ENCODE measurements at regions not wholly inside any gene's neighbourhood (a gene's known extent, or its start where the extent isn't known, plus 50 kb on each side); places are given as distances from the start of the nearest gene placed in this dataset.
"Not testable (repeated sequence)": the region's sequence is repeated elsewhere in the genome, so short reads cannot be mapped to it uniquely, and the experiment has no call there.

DNA sequence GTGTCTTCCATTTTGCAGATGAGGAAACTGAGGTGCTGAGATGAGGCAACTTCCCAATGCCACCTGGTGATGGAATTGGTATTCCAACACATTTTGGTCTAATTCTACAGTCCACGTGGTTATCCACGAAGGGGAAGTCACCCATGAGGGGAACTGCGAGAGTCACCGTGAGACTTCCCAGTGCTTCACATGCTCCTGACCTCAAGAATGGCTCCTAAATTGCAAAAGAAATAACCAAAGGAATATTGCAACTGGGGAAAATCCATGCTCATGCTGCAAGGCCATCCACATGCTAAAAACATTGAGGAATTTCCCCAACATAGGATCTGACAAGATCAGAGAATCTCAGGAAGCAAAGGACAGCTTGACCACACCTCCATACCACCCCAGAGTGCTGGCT is 153.9 kb downstream of the HS3ST3B1 start:
- DNase-seq = no peak

DNA sequence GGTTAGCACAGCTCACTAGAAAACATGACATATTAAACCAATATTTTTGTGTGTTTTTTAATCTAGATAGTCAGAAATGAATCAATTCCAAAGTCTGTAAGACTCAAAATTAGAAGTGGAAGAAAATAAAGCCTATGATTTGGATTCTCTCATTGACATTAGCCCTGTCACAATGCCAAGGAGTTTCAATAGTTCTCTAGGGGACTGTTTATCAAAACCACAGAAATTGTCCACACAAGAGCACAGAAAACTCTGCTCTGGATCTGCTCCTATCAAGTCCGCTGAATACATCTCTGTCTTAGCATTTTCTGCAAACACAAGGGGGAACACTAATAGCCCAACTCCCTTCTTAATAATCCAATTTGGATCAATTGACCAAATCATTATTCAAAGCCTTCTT is 152.0 kb downstream of the HS3ST3B1 start:
- no peak for DNase-seq

DNA sequence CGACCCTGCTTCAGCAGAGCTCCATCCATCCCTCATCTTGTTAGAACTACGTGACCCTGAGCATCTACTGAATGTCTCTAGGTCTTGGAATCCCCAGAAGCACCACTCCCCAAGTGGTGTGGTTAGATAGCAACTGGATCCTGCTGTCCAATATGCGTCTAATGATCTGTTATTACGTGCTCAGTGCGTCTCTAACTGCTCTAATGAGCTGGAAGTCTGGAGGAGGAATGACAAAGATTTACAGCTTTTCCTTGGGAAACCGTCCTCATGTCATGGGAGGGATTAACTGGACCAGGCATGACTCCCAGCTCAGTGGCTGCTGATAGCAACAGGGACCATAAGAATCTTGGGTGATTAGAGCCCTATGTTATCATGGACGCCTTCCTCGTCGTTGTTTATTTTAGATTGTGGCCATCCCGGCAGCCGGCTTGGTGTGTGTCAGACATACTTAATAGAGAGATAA is 150.9 kb downstream of the HS3ST3B1 start:
- no peak for DNase-seq

DNA sequence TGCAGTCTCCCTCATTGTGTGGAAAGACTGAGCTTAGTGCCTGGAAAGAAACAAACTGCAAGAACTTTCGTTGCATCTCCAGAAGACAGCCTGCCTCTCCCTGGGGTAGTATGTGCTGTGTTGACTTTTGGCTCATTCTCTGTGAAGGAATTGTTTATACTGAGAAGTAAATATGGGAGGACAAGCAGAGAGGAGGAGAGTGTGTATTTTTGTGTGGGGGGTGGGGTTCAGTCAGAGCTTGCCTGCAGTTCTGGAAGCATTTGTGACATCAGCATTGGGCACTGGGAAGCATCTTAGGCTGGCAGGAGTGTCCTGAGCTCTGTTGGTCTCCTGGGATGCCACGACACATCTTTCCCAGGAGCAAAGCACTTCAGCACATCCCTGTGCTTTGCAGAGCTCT is 147.9 kb downstream of the HS3ST3B1 start:
- no peak for DNase-seq

DNA sequence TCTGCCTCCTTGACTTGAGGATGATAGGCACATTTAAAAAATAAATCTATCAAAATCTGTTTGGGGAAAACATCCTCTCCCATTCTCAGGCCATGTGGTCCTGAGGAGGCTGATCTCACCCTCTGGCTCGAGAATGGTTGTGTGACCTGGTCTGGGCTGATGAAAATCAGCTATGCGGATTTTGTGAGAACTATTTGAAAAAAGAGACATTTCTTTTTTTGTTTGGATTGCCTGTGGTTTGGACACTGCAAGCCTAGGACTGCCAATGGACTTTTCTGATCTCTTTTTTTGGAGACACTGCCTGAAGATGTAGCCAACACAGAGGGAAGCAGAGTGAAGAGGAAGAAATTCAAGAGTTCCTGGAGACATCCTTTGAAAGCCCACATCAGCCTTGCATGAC is 145.9 kb downstream of the HS3ST3B1 start:
- DNase-seq = no peak

DNA sequence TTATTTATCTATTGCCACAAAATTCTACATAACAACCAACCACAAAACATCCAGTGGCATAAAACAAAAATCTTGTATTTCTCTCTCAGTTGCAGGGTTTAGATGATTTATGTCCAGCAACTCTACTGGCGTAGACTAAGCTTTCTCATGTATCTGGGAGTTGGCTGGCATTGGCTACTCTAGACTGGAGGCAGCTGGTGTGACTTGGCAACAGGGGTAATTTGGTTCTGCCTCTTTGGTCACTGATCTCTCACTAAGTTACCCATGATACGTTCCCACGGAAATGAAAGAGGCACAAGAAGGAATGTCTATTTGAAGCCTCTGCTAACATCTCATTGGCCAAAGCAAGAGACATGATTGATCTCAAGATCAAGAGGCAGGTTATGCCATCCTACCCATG is 144.0 kb downstream of the HS3ST3B1 start:
- DNase-seq = no peak

DNA sequence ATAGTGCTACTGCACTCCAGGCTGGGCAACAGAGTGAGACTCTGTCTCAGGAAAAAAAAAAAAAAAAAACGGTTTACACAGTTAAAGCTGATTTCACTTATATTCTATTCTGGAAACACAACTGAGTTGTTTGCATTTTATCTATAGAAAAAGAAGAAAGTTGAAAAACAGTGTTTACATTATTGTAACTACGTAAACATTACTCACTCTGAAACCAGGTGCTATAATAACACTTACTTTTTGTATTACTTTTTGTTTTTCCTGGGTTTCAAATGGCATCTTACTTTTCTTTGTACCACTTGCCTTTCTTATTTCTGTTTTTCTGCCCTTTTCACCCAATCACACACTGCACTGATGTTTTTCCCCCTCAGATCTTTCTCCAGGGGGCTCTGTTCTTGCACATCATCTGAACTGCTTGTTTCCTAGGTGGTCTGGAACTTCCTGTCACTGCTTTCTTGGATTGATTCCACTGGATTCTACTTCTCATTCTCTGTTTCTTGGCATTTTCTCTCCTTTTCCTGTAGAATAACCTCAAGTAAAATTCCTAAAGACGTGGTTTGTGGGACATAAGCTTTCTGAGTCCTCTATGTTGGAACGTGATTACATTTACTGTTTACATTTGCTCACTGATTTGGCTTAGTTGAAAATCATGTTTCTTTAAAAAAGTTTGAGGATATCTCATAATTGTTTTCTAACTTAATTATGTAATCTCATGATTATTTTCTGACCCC is 142.1 kb downstream of the HS3ST3B1 start:
- DNase-seq = no peak

DNA sequence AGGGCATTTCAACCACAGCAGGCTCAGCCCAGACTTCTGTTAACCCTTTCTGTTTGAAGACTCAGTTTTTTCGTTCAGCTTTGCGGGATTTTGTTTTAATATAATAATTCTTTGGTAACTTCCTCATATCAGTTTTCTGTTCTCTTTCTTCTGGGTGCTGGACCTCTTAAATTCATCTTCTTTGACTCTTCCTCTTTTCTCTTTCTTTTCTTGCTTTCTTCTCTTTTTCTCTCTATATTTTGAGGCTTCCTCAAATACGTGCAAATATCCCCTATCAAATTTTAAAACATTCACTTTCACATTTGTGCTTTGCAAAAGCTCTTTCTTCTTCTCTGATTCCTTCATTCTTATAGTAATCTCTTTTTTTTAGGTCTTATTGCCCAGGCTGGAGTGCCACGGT is 136.3 kb downstream of the HS3ST3B1 start:
- no peak for DNase-seq

DNA sequence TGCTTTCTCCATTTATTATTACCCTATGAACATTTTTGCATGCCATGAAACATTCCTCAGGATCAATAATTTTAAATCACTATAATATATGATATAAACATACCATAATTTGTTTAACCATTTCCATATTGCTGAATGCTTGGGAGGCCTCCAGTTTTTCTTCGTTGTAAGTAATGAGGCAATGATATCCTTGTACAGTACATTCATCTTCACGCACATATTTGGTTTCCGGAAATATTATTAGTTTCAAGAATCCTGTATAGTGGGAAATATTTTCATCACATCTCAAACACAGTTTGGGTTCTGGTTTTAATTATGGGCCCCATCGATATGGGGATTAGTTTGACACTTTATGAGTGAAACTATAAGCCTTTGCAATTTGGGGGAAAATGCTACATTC is 135.4 kb downstream of the HS3ST3B1 start:
- no peak for DNase-seq

DNA sequence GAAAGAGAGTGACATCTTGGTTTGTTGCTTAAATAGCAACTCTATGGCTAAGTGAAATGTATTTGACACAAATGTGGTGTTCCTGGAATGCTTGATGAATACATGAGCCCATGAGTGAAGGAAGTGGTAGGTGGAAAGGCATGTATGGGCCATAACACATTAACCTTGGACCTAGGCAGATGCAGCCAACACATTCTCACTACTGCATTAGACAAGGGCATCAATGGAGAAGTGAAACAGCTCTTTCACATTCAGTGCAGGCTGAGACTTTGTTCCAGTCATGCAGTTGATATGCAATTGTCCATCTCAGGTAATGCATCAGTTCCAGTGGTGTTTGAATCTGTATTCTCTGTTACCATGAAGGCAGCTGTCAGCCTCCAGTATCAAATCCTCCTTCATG is 133.6 kb downstream of the HS3ST3B1 start:
- DNase-seq = no peak

DNA sequence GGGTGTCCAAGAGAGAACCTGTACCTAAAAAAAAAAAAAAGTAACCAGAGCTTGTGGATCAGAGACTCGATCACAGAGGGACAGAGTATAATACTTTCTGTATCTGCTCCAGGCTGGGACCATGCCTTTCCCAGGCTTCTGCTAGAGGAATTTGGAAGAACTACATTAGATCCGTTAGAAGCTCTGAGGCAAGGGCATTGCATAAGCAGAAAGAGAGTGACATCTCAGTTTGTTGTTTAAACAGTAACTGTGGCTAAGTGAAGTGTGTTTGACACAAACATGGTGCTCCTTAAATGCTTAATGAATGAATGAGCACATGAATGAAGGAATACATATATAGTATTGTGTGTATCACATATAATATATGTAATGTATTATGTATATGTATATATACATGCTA is 131.2 kb downstream of the HS3ST3B1 start:
- no peak for DNase-seq

DNA sequence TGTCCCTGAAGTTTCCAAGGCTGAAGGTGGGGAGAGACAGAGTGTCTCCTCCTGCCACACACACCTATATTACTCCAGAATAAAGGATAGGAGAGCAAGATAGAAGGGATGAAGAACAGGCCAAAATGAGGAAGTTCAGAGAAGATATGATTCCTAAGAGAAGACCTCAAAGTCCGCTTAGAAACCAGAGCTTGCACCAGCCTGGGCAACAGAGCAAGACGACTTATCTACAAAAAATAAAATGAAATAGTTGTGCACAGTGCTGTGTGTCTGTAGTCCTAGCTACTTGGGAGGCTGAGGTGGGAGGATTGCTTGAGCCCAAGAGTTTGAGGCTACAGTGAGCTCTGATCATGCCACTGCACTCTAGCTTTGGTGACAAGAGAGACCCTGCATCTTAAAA is 128.2 kb downstream of the HS3ST3B1 start:
- DNase-seq = no peak

DNA sequence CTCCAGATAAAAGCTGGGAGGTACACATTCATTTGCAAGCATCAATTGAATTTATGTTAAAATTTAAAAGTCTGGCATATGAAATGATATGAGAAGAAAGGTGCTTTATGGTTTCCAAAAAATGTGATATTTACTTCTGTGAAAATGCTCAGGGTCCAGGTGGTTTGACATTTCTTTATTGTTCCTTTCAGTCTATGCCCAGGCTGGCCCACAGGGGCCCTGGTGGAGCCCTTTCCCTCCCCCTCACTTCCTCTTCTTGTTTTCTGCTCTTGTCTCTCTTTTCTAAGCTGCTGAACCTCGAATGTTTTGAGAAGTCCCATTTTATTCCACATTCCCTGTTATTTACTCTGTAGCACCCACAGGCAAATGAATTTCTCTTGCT is 127.8 kb downstream of the HS3ST3B1 start:
- DNase-seq = no peak

DNA sequence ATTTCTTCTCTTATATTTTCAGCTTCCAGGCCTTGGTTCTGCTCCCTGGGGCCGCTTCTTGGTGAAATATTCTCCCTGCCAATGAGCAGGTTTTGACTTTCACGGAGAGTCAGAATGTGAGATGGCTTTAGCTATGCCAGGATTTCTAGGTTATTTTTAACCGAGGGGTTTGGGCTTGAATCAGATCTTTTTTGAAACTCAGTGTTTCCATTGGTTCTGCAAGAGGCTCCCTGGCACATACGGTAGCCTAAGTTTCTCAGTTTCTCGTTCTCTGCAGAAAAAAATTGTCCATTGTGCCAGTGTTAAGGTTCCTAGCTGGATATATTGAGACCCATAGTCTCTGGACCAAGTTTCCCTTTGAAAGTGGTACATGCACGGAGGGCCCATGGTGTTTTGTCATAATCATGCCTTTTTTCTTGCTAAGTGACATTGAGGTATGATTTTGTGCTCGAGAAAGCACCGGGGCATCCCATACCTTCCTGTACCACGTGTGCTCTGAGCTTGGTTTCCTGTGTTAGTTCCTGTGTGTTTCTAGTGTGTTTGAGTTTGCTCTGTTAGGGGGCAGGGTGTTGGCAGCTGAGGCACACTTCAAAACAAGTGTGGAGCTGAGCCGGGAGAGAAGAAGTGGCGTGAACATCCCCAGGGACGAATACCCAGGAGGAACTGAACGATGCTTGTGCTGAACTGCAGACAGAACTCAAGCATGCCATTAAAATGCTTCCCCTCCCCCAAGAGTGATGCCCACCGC is 127.2 kb downstream of the HS3ST3B1 start:
- DNase-seq = no peak

DNA sequence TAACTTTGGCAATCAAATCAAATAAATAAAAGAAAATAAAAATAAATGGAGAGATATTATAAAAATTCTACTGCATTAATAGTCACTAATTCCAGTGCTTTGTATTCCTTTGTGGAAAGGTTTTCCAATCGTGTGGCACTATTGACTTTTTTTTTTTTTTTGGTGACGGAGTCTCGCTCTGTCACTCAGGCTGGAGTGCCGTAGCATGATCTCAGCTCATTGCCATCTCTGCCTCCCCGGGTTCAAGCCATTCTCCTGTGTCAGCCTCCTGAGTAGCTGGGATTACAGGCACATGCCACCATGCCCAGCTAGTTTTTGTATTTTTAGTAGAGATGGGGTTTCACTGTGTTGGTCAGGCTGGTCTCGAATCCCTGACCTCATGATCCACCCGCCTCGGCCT is 122.3 kb downstream of the HS3ST3B1 start:
- DNase-seq = not testable (repeated sequence)

DNA sequence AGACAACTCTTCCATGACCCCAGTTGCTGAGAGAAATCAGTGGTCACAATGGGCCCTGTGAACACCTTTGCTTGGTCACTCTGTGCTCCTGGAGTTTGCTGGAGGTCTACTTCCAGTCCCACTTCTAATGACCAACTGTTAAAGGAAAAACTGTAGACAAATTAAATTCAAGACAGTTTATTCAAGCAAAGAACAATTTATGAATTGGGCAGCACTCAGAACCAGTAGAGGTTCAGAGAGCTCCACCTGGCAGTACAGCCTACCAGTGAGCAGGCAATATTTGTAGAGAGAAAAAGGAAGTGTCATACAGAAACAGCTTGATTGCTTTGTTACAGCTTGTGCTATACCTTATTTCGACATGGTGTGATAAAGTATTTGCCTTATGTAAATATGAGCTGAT is 116.5 kb downstream of the HS3ST3B1 start:
- DNase-seq = no peak

DNA sequence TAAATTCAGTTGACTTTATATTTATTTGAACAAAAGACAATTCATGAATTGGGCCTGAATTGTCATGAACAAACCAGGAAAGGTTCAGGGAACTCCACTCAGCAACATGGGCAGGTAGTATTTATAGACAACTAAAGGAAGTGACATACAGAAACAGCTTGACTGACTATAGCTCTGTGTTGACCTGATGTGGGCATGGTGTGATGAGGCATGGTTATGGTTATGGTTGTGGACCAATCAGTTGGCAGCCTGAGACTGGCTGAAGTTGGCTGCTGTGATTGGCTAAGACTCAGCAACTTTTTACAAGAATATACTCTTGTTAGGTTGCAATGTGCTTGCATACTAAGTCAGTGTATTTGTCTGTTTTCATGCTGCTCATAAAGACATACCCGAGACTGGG is 108.4 kb downstream of the HS3ST3B1 start:
- no peak for DNase-seq

DNA sequence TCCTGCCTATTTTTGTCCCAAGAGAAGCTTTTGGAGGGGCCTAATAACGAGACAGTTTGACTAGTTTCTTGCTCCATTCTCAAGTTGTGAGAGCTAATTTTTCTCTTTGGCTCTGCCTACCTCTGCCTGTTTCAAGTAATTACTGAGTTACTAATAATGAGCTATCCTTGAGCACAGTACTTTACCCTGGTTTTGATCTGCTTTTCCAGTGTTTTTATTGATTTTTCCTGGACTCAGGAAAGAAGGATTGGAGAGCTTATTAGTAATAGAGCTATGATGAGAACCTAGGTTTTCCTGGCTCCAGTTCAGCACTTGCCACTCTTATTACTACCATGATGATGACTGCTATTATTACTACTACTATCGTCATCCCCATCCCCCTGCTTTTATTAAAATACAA is 106.7 kb downstream of the HS3ST3B1 start:
- DNase-seq = no peak

DNA sequence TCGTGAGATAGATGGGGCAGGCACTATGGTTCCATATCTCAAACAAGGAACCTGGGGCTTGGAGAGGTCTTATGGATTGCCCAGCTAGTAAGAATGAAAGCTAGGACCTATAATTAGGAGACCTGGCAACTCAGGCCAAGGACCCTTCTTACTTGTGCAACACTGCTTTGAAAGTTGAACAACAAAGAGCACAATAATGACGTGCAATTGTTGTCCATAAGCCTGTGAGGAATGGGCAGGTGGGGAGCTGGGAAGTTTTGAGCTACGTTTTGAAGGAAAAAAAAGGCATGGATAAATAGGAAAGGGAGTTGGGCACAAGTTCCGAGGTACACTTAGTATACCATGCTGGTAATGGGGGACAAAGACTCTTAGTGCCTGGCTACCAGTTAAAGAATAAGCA is 104.3 kb downstream of the HS3ST3B1 start:
- no peak for DNase-seq
